ENCODE measurements at regions not wholly inside any gene's neighbourhood (a gene's known extent, or its start where the extent isn't known, plus 50 kb on each side); places are given as distances from the start of the nearest gene placed in this dataset.

DNA sequence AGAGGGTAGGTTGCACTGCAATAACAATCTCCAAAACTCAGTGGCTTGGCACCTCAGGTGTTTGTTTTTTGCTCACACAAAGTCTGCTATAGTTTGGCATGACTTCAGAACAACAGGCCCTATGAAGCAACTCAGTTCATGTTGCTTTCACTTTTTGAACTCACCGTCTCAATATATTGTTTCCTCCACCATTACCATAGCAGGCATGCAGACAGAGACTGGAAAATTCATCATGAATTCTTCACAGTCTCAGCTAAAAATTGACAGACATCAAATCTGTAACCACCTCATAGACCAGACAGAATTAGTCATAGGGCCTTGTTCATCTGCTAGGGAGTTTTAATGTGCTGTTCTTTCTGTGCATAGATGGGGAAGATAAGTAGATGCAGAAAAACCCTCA is 161.4 kb upstream of the POU1F1 start:
- POLR2A ChIA-PET = no interaction called here
- DNase-seq (ENCODE audit: low spot score) = no peak
- Mint-ChIP-seq H3K4me3 (no peak overlapping the region), H3K27ac (no peak overlapping the region), H3K27me3 (ENCODE audit: low read depth) (no peaks in the 10 kb centered on the region), H3K9me3 (peaks cover 5% of the 10 kb centered on the region), H3K4me1 (no peaks in the 10 kb centered on the region), H3K36me3 (no peaks in the 10 kb centered on the region)
- TF ChIP-seq ZNF232 (CRISPR knock-in tag; IDR thresholded peaks at IDR 0.05) (no peak), ZNF263 (CRISPR knock-in tag; IDR thresholded peaks at IDR 0.05; ENCODE audit: low read depth) (no peak), MAX (CRISPR knock-in tag; IDR thresholded peaks at IDR 0.05) (no peak)
- ATAC-seq = no peak
- CTCF ChIA-PET = no interaction called here

- TF ChIP-seq FOXJ3 (CRISPR knock-in tag; IDR thresholded peaks at IDR 0.05; ENCODE audit: borderline replicate concordance) (no peak), FOXK1 (CRISPR knock-in tag; IDR thresholded peaks at IDR 0.05) (no peak), FOXP1 (CRISPR knock-in tag; IDR thresholded peaks at IDR 0.05; ENCODE audit: borderline replicate concordance) (no peak), PRDM15 (CRISPR knock-in tag; IDR thresholded peaks at IDR 0.05) (no peak), ZNF671 (CRISPR knock-in tag; IDR thresholded peaks at IDR 0.05) (no peak), GTF2I (CRISPR knock-in tag; conservative IDR thresholded peaks at IDR 0.05) (no peak), NR2C2 (CRISPR knock-in tag; IDR thresholded peaks at IDR 0.05) (no peak), ATF1 (CRISPR knock-in tag; IDR thresholded peaks at IDR 0.05) (no peak), E2F5 (CRISPR knock-in tag; IDR thresholded peaks at IDR 0.05) (no peak), ZNF232 (CRISPR knock-in tag; IDR thresholded peaks at IDR 0.05) (no peak), ETV6 (CRISPR knock-in tag; IDR thresholded peaks at IDR 0.05) (no peak), RORB (CRISPR knock-in tag; IDR thresholded peaks at IDR 0.05) (no peak), CREB1 (CRISPR knock-in tag; IDR thresholded peaks at IDR 0.05) (no peak), ZMAT4 (CRISPR knock-in tag; IDR thresholded peaks at IDR 0.05) (no peak)
- TF ChIP-seq, protein P1, sequence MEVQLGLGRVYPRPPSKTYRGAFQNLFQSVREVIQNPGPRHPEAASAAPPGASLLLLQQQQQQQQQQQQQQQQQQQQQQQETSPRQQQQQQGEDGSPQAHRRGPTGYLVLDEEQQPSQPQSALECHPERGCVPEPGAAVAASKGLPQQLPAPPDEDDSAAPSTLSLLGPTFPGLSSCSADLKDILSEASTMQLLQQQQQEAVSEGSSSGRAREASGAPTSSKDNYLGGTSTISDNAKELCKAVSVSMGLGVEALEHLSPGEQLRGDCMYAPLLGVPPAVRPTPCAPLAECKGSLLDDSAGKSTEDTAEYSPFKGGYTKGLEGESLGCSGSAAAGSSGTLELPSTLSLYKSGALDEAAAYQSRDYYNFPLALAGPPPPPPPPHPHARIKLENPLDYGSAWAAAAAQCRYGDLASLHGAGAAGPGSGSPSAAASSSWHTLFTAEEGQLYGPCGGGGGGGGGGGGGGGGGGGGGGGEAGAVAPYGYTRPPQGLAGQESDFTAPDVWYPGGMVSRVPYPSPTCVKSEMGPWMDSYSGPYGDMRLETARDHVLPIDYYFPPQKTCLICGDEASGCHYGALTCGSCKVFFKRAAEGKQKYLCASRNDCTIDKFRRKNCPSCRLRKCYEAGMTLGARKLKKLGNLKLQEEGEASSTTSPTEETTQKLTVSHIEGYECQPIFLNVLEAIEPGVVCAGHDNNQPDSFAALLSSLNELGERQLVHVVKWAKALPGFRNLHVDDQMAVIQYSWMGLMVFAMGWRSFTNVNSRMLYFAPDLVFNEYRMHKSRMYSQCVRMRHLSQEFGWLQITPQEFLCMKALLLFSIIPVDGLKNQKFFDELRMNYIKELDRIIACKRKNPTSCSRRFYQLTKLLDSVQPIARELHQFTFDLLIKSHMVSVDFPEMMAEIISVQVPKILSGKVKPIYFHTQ (CRISPR knock-in tag; IDR thresholded peaks at IDR 0.05) = no peak
- TF ChIP-seq, protein P2, sequence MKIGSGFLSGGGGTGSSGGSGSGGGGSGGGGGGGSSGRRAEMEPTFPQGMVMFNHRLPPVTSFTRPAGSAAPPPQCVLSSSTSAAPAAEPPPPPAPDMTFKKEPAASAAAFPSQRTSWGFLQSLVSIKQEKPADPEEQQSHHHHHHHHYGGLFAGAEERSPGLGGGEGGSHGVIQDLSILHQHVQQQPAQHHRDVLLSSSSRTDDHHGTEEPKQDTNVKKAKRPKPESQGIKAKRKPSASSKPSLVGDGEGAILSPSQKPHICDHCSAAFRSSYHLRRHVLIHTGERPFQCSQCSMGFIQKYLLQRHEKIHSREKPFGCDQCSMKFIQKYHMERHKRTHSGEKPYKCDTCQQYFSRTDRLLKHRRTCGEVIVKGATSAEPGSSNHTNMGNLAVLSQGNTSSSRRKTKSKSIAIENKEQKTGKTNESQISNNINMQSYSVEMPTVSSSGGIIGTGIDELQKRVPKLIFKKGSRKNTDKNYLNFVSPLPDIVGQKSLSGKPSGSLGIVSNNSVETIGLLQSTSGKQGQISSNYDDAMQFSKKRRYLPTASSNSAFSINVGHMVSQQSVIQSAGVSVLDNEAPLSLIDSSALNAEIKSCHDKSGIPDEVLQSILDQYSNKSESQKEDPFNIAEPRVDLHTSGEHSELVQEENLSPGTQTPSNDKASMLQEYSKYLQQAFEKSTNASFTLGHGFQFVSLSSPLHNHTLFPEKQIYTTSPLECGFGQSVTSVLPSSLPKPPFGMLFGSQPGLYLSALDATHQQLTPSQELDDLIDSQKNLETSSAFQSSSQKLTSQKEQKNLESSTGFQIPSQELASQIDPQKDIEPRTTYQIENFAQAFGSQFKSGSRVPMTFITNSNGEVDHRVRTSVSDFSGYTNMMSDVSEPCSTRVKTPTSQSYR (CRISPR knock-in tag; IDR thresholded peaks at IDR 0.05) = no peak
- POLR2A ChIA-PET = no interaction called here
- Mint-ChIP-seq H3K27me3 (ENCODE audit: low read depth) (no peaks in the 10 kb centered on the region), H3K27ac (no peak overlapping the region), H3K36me3 (no peaks in the 10 kb centered on the region), H3K4me1 (no peaks in the 10 kb centered on the region), H3K4me3 (no peak overlapping the region), H3K9me3 (peaks cover 5% of the 10 kb centered on the region)
- CTCF ChIA-PET = no interaction called here
- no peak for ATAC-seq
- DNase-seq (ENCODE audit: low spot score) = no peak
Measured at GRCh38 chr3:87436781-87437543, 160.6 kb upstream of the POU1F1 start.
